OCI-LY3 (cell line): ENCODE measurements at regions not wholly inside any gene's neighbourhood (a gene's known extent, or its start where the extent isn't known, plus 50 kb on each side); places are given as distances from the start of the nearest gene placed in this dataset.
A peak's percentile ranks its signal among the peaks of the same experiment; 100 is the strongest.

Experiments
- H2AFZ ChIP-seq: fragments of 200-600, 300-600 bp; shearing (Covaris generic); 2 replicates; pipeline ENCODE4 v1.6.0; 2014; ENCODE audit warnings: antibody characterized with exemption, low read depth, low read length
- H3K27ac ChIP-seq: fragments of 200-600, 300-600 bp; sonication (generic); 2 replicates; pipeline ENCODE4 v1.5.1; 2014; ENCODE audit warnings: mild to moderate bottlenecking, low read length, moderate library complexity, mixed read lengths
- H3K27me3 ChIP-seq: fragments of 200-600, 300-600 bp; sonication (generic); 2 replicates; pipeline ENCODE4 v1.6.1; 2014; ENCODE audit warnings: low read depth, low read length, mixed read lengths
- H3K36me3 ChIP-seq: fragments of 200-600, 300-600 bp; sonication (generic); replicated peaks from 2 replicates; pipeline ENCODE3; 2014; ENCODE audit warnings: low read depth, low read length, mixed read lengths
- H3K4me1 ChIP-seq: fragments of 300-600, 200-600 bp; sonication (generic); 2 replicates; pipeline ENCODE4 v1.6.1; 2014; ENCODE audit warnings: low read length, mixed read lengths
- H3K4me2 ChIP-seq: fragments of 200-600, 300-600 bp; sonication (generic); 2 replicates; pipeline ENCODE4 v1.6.1; 2014; ENCODE audit warnings: low read length, mixed read lengths
- H3K4me3 ChIP-seq: fragments of 300-600, 200-600 bp; sonication (generic); 2 replicates; pipeline ENCODE4 v1.5.1; 2014; ENCODE audit warnings: antibody characterized with exemption, mild to moderate bottlenecking, low read length, moderate library complexity
- H3K79me2 ChIP-seq: fragments of 300-600, 200-600 bp; shearing (Covaris generic); 2 replicates; pipeline ENCODE4 v1.6.1; 2014; ENCODE audit warnings: mild to moderate bottlenecking, low read length, mixed read lengths
- H3K9ac ChIP-seq: fragments of 300-600, 200-600 bp; shearing (Covaris generic); 2 replicates; pipeline ENCODE4 v1.6.0; 2014; ENCODE audit warnings: mild to moderate bottlenecking, low read length, moderate library complexity
- H3K9me3 ChIP-seq: fragments of 200-600, 300-600 bp; shearing (Covaris generic); 2 replicates; pipeline ENCODE4 v1.6.1; 2014; ENCODE audit warnings: low read length, mixed read lengths; ENCODE audit not compliant: insufficient read depth
- H4K20me1 ChIP-seq: fragments of 200-600, 300-600 bp; sonication (generic); 2 replicates; pipeline ENCODE4 v1.6.1; 2016; ENCODE audit warnings: low read length, mixed read lengths; ENCODE audit not compliant: insufficient read depth
- EZH2phosphoT487 ChIP-seq: fragments of 200-600 bp; shearing (Covaris generic); IDR thresholded peaks from 2 replicates; pipeline ENCODE4 v1.6.1; 2018; ENCODE audit warnings: antibody characterized with exemption, mixed run types, low read depth
- TF ChIP-seq, protein P1 (sequence below): fragments of 200-600, 300-600 bp; sonication (generic); IDR thresholded peaks from 2 replicates; pipeline ENCODE4 v1.5.1; 2014; ENCODE audit warnings: antibody characterized with exemption, low read length, low read depth

DNA sequence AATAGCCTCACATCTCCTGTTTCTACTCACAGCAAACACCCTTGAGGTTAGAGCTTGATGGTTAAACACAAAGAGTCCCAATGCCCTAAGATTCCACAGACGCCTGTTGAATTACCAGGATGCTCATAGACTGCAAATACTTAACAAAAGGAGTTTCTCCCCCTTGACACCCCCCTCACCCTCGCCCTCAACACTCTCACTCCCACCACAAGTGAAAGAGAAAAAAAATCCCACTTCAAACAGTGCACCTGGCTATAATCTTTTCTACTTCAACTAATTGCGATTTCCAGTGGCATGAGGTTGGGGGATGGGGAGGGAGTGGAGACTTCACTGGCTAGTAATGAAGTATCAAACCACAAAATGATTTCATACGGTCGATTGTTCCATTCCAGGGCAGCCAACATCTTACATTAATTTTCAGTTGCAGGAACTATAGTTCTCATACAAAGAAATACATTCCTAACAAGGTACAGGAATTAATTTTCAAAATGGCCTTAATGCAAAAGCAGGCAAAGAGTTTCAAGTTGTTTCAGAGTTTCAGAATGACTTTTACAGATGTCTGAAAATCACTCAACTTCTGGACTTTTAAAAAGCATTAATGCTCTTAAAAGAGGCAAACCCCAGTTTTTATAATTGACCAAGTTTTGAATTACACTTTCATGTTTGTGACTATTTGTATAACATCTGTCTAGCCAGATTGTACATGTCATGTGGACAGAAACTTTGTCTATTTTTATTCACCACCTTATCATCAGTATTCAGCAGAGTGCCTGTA, 390.7 kb downstream of the C12orf75 start:
- H3K4me1 ChIP-seq: peaks cover 46% of the 10 kb centered on the region
- H3K27me3 ChIP-seq: no peaks in the 10 kb centered on the region
- peak overlapping the region; percentile 94 for H3K27ac ChIP-seq
- 0 out of 2 replicates have a peak overlapping the region, but pooled peaks have one; percentile 18 for H2AFZ ChIP-seq
- H3K79me2 ChIP-seq: no peaks in the 10 kb centered on the region
- H3K9me3 ChIP-seq: peaks cover 4% of the 10 kb centered on the region; the same call in 1 of the 2 replicates
- peak overlapping the region; percentile 53 for H3K4me3 ChIP-seq
- TF ChIP-seq, protein P1, sequence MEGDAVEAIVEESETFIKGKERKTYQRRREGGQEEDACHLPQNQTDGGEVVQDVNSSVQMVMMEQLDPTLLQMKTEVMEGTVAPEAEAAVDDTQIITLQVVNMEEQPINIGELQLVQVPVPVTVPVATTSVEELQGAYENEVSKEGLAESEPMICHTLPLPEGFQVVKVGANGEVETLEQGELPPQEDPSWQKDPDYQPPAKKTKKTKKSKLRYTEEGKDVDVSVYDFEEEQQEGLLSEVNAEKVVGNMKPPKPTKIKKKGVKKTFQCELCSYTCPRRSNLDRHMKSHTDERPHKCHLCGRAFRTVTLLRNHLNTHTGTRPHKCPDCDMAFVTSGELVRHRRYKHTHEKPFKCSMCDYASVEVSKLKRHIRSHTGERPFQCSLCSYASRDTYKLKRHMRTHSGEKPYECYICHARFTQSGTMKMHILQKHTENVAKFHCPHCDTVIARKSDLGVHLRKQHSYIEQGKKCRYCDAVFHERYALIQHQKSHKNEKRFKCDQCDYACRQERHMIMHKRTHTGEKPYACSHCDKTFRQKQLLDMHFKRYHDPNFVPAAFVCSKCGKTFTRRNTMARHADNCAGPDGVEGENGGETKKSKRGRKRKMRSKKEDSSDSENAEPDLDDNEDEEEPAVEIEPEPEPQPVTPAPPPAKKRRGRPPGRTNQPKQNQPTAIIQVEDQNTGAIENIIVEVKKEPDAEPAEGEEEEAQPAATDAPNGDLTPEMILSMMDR: no peak
- TF ChIP-seq EZH2phosphoT487: no peak
- peaks cover 8% of the 10 kb centered on the region for H3K36me3 ChIP-seq
- H3K9ac ChIP-seq: peak overlapping the region; percentile 66
- no peaks in the 10 kb centered on the region for H4K20me1 ChIP-seq
- H3K4me2 ChIP-seq: peak overlapping the region; percentile 70

DNA sequence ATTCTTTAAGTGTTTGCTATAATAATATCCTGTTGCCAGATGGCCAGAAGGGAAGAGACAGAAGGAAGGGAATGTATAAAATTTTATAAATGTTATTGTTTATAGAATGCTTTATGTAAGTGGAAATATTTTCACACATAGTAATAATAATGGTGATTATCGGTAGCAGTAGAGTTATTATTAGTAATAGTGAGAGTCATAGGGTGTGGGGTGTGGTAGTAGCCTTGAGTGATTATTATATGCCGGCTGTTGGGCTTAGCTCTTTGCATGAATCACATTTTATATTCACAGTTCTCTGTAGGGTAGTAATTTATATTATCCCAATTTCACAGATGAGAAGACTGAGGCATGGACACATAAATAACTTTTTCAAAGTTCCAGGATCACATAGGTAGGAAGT, 391.4 kb downstream of the C12orf75 start:
- Histone ChIP-seq H3K9me3 (peaks cover 4% of the 10 kb centered on the region; the same call in 1 of the 2 replicates), H3K4me2 (peak overlapping the region; percentile 70), H3K4me3 (peak overlapping the region; percentile 49)

DNA sequence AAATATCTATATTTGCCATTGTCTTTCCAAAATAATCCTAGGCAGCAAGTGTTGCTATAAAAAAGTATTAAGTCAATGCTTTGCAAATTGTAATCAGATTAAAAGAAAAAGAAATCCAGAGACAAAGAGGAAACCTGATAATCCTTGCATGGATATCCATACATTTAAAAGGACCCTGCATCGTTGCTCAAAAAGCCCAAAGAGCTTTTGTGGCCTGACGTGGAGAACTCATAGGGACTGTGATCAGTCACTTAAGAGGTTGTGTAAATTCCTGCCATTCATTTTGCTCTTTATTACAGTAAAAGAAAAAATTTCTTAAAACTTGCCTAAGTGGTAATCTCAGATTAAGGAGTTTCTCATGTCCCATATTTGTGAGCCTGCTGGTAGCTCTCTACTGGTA, 392.6 kb downstream of the C12orf75 start:
- Histone ChIP-seq H3K27ac (peak overlapping the region; percentile 94), H3K36me3 (peaks cover 8% of the 10 kb centered on the region), H3K9ac (no peak overlapping the region), H3K79me2 (no peaks in the 10 kb centered on the region), H2AFZ (no peak overlapping the region), H3K4me1 (peaks cover 46% of the 10 kb centered on the region), H3K4me3 (no peak overlapping the region), H3K9me3 (peaks cover 4% of the 10 kb centered on the region; the same call in 1 of the 2 replicates), H4K20me1 (no peaks in the 10 kb centered on the region), H3K27me3 (no peaks in the 10 kb centered on the region), H3K4me2 (peak overlapping the region; percentile 70; the same call in 1 of the 2 replicates)
- TF ChIP-seq EZH2phosphoT487: no peak
- TF ChIP-seq, protein P1: no peak

More for the DNA sequence above, 391.4 kb downstream of the C12orf75 start:
- Histone ChIP-seq H3K9ac (peak overlapping the region; percentile 60), H2AFZ (peak overlapping the region; percentile 48; the same call in 1 of the 2 replicates), H3K36me3 (peaks cover 8% of the 10 kb centered on the region), H3K79me2 (no peaks in the 10 kb centered on the region), H3K27me3 (no peaks in the 10 kb centered on the region), H3K4me1 (peaks cover 46% of the 10 kb centered on the region), H4K20me1 (no peaks in the 10 kb centered on the region), H3K27ac (peak overlapping the region; percentile 94)
- TF ChIP-seq, protein P1: no peak
- no peak for TF ChIP-seq EZH2phosphoT487

DNA sequence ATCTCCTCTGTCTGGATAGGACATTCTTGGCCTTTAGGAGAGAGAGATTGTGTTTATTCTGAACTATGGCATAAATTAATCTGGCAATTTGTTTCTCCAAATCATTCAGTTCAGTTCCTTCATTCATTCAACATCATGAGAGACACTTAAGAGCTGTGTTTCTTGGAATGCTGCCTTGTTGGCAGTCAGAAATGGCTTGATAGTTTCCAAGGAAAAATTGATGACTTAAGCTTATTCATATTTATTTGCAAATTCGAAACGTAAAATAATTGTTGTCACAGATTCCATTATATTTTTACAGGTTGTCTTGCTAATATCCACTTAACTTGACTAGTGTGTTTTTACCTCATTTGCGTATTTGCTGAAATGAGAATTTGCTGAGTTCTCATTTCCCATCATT, 393.0 kb downstream of the C12orf75 start:
- Histone ChIP-seq H2AFZ (no peak overlapping the region), H3K36me3 (peaks cover 5% of the 10 kb centered on the region), H3K9me3 (peaks cover 4% of the 10 kb centered on the region; the same call in 1 of the 2 replicates), H3K4me1 (peaks cover 46% of the 10 kb centered on the region), H3K27me3 (no peaks in the 10 kb centered on the region), H3K79me2 (no peaks in the 10 kb centered on the region), H3K4me2 (no peak overlapping the region), H3K27ac (peak overlapping the region; percentile 94; the same call in 1 of the 2 replicates), H4K20me1 (no peaks in the 10 kb centered on the region), H3K4me3 (no peak overlapping the region), H3K9ac (no peak overlapping the region)
- TF ChIP-seq, protein P1: no peak
- no peak for TF ChIP-seq EZH2phosphoT487
